GM19452 (cell line): ENCODE measurements at regions not wholly inside any gene's neighbourhood (a gene's known extent, or its start where the extent isn't known, plus 50 kb on each side); places are given as distances from the start of the nearest gene placed in this dataset.
A peak's percentile ranks its signal among the peaks of the same experiment; 100 is the strongest.

Experiments
- ATAC-seq: cut with Tn5 transposase; IDR thresholded peaks from one replicate; pipeline ENCODE4 v1.9.1; 2021; ENCODE audit not compliant: unreplicated experiment

DNA sequence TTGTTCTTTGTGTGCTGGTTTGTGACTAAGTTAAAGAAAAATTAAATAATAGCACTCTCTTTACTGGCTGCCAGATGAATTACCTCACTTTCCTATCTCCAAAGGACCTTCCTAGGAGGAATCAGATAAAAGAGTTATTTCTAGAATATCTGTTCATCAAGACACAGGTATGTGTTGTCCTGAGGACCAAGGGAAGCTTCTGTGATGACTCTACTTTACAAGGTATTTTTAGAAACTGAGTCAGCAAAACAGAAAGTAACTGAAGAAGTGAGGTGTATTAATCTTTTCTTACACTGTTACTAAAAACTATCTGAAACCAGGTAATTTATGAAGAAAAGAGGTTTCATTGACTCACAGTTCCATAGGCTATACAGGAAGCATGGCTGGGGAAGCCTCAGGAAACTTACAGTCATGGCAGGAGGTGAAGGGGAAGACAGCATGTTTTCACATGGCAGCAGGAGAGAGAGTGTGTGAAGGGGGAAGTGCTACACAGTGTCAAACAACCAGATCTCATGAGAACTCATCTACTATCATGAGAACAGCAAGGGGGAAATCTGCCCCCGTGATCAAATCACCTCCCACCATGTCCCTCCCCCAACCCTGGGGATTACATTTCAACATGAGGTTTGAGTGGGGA lies 189.2 kb upstream of the DMAC1 start:
- no peak for ATAC-seq

DNA sequence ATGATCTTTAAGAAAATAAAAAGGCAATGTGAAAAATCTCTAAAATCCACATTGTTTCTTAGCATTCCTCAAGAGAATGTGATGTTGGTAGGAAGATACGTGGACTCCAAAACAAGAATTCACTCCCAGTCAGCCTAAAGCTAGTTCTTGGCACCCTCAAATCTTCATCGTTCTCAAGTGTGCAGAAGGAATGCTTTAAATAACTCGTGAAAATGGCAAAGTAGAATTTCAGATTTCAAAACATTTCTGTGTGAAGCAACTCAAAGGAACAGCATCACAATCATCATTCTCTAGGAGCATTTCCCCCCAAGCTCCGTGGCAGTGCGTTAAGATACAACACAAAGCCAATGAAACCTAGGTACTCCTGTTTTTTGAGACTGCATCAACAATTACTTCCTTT lies 185.1 kb upstream of the DMAC1 start:
- no peak for ATAC-seq

DNA sequence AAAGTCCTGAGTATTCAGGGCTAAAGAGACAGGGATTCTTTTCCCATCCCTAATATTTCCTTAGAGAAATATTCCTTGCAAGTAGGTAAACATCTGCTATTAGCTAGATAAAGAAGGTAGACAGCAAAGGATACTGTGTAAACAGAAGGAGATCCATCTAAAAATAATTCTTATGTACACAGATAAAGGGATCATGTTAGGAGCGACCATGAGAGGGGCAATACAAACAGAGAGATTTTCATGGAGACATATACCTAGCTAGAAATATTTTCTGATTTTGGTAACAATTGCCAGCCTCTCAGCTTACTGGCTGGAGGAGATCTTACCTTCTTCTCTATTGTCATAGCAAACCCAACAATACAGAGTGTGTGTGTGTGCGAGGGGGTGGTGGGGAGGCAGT lies 184.6 kb upstream of the DMAC1 start:
- ATAC-seq: no peak

DNA sequence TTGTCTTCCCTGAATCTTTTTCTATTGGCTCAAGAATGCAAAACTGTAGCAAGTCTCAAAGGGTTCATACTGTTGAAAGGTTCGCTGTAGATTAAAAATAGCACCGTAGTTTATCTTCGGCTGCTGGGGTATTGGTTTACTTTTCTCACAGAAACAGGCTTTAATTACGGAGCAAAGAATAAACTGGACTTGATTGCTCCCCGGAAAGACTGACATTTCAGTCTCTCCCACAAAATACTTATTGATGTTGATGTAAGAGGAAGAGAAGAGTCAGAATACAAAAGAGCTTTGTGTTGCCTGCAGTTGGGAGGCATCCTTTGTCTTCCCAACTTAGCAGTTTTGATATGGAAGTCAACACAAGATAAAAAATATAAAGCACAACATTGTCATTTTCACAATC lies 183.9 kb upstream of the DMAC1 start:
- no peak for ATAC-seq

DNA sequence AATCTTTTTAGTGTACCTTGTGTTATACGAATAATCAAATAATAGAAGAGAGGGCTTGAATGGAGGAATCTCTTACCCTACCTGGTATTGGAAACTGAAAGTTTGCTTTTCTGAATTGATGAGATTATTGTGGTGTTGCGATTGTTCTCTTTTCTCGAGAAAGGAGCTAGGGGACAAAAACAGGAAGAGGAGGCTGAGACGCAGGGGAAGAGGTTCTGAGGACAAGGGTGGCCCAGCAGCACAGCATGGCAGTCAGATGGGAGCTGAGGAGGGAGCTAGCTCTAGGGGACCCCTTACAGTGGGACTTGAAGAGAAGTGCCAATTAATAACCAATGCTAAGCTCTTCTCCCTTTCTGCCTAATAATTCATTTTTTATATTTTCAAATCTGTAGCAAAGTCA lies 183.3 kb upstream of the DMAC1 start:
- no peak for ATAC-seq

DNA sequence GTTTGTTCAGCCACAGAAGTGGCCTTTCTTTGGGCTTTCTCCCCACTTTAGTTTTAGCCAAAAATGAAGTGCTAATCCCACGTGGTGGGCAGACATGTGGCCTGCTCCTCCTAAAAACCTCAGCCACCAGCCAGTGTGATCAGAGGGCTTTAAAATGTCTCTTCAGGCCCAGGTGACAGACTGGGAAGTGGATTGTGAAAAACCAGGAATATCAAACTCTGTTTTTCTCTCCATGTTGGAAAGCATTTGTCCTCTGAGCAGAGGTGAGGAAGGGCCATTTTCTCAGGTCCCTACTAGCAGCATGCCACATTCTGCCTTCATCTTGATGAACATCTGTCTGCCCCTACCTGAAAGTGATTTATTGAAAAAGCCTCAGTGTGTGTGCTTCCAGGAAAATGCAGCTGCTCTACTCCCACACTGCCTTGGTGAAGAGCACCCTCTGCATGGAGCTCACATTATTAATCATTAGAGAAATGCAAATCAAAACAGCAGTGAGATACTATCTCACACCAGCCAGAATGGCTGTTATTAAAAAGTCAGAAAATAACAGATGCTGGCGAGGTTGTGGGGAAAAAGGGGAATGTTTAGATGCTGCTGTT lies 181.2 kb upstream of the DMAC1 start:
- ATAC-seq: no peak

DNA sequence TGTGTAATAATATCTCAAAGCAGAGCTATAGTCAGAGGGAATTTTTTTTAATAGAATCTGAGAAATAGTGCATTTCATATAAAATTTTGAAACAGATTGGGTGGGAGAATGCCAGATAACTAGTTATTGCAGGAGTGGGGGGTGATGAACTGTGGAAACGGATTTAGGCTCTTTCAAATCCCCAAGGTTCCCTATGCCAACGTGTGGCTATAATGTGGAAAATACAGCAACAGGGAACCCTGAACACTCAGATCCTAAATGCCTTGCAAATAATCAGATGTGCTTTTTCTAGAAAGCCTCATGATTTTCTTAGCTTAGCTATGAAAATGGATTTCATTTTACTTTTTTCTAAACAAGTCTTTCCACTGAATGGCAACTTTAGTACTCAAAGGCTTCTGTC lies 180.5 kb upstream of the DMAC1 start:
- ATAC-seq: no peak

DNA sequence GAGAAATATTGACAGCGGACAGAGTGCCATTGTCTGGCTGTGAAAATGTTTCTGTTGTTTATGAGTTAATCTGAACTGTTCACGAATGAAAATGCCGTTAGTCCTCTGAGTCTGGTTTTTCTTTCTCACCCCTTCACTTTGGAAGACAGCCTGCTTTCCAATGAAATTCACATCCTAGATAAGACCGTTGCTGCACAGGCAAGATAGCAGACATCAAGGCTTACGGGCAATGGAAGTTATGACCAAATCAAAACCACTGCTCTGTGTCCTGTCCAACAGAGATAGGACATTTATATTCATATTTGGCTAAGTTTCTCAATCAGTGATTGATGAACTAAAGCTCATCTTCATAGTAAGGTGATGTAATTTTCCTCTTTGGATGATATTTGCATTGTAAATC lies 180.0 kb upstream of the DMAC1 start:
- ATAC-seq: no peak

DNA sequence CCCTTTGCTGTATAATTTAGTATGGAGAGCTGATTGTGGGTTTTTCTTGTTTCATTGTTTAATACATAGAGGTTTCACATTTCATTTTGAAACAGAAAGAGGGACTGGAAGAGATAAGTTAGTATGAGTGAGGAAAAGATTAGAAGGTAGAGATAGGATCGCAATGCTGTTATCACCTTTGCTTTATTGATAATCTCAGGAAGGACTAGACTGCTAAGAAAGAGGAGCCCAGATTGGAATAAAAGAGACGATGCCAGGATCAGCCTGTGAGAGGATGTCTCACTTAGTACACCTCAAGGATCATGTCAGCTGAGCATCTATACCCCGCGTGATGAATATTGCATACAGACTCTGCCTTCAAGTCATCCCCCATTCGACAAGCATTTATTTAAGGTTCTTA lies 178.0 kb upstream of the DMAC1 start:
- ATAC-seq: no peak

DNA sequence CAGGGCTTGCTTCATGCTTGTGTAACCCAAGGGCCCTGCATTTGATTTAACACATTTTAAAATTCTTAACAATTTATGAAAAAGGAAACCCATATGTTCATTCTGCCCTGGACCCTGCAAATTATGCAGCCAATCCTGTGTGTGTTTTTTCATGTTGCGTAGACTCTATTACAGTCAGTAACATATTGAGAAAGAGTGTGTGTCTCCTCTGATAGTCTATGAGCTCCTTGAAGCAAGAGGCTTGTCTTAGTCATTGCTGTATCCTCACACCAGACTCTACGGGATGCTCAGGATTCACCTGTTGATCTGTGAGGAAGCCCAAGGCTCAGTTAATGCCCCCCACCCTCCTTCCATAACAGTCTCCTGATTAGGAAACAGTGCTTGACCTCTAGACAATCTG lies 177.3 kb upstream of the DMAC1 start:
- ATAC-seq: peak; percentile 11

DNA sequence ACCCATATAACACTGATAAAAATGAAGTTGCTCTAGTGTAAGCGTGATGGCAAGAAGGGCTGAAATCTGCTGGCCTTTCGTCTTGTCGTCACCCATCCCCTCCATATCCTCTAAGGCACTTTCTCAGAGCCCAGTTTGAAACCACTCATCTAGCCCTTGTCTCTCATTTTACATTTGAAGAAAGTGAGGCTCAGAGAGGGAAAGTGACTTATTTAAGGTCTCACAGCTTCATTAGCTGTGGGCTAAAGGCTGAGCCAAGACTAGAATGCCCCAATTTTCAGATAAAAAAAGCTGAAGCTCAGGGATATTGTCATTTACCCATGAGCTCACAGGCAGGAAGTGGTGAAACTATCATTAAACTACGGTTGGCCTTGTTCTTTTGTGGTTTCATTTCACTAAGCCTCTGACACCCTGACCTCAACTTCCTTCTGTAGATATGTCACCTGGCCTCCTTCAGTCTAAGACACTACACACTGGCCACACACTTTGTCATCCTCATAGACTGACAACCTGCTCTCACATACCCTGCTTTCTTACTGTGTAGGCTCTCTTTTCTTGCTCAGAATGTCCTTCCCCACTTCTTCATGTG lies 176.7 kb upstream of the DMAC1 start:
- peak; percentile 96 for ATAC-seq

DNA sequence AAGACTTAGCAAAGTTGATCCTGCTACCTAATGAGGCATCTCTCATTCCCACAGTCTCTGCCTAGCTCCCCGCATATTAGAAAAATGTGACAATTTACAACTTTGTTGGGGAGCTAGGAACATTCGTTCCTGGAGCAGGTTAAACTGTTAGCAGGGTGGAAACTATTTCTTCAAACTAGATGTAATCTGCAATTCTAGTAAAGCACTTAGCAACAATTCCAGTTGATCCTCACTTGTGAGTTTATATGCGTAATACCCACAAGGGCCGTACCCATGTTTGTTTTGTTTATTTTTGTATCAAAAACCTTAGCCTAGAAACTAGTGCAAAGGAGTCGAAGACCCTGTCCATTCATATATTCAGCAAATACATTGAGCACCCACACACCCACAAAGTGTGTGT lies 175.8 kb upstream of the DMAC1 start:
- no peak for ATAC-seq

DNA sequence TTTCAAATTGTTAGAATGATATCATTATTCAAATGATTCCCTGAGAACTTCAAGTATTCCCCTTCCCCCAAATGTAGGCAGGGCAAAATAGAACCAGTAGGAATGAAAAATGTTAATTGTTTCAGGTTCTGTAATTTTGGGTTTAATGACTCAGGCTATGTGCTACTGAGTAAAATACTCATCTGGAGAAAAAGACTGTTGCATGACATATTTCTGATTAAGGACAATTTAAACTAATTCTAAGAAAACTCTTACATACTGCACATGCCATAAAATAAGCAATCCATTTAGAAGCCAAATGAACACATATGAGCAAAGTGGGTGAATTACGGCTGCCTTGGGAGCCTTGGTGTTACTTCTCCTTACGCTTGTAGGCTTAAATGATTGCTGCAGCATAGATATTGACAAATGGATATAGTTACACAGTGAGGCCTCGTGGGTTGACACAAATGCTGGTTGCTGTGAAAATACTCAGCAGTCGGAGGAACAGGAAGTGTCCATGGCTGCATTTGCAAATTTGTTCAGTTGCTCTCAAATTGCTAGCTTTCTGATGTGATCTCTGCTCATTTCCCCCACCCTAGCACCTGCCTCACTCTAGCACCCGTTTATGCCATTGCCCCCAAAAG lies 174.9 kb upstream of the DMAC1 start:
- ATAC-seq: no peak

DNA sequence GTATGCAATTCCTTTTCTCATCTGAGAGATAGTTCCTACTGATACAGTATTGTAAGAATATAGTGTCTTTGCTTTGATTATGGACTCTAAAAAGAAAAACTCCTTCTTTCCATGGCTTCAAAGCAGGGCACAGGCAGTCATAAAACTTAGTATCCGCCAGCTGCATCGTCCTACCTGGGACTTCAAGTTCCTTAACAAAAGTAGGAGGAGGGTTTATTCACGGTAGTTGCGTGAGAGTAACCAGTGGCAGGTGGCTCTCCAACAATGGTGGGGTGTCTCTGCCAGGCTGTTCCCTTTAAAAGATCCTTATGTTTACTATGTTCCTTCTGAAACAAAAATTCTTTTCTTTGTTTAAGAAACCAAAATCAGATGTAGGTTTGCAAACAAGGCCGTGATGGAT lies 173.5 kb upstream of the DMAC1 start:
- no peak for ATAC-seq

DNA sequence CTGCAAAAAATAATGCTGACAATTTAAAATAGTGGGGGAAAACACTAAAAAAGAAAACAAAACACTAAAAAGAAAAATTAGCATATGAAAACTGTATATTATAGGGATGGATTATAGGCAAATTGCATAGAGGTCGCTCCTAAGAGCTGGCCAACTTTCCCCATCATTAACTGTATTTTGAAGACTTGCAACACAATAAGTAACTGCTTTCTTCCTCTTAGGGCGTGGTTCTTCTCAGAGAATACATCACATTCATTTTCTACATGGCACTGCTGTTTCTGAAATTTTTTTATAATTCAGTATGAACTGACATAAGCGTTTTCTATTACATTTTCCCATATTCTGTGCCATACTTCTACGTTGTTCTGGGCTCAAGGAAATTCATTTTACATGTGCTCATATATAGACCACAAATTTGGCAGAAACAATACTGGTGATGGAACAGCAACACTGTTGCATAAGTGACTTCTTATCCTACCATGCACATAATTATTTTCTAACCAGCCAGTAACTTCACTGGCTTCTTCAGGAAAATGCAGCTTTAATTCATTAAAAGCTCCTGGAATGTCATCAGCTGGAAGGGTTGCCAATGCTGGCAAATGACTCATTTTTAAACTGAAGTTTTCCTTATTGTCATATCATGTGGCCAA lies 171.2 kb upstream of the DMAC1 start:
- no peak for ATAC-seq

DNA sequence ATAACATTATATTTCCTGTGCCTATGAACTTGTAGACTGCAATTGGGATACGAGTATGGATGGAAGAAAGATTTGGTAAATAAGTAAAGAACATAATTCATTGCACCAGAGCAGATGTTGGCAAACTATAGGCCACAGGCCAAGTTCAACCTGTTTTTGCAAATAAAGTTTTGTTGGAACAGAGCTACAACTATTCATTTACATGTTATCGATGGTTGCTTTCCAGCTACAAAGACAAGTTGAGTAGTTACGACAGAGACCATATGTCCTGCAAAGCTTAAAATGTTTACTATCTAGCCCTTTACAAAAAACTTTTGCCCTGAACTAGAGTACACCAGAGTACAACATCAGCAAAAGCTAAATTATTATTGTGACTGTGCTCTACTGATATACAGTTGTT lies 169.1 kb upstream of the DMAC1 start:
- ATAC-seq: no peak

DNA sequence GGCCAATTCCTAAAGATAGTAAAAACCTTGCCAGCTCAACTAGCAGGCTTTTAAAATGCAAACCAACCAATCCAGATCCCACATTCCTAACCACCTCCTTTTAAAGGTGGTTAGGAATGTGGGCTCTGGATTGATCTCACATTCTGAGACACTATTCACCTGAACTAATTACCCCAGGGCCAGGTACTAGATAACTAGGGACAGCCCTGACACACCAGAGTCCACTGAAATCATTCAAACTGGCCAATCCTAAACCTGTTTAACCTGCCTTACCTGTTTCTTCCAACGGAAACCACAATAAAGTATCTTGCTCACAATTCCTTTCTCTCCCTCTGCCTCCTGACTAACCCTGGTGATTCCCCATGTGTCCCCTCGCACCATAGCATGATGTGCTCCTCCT lies 168.3 kb upstream of the DMAC1 start:
- ATAC-seq: no peak

DNA sequence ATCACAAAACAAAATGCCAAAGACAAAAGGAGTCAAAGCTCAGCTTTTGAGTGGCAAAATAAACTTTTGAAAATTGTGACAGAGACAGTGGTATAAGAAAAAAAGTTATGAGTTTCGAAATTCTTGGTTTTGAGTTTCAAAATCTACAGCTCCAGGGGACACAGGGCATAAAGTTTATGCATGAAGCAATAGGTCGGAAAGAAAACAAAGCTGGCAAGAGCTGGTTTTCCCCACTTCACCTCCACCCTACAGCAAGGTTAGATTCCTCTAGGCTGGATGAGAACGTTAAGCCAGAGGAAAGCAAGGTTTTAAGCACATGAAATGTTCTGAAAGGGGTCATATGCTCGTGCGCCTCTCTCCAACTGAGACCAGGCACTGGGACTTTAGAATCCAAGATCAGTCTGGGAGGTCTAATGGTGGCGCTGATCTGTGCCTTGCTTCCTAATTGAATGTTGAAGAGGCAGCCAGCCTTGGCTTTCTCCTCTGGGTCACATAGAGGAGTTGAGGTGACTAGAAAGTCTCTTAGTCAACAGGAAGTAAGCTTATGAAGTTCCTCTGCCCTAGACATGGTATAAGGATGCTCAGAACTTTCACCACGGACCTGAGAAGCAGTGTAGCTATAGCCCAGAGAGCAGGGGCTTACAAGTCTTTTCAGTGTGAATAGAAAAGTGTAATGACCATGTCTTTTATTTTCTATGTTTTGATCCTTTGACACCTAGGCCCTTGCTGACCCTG lies 167.7 kb upstream of the DMAC1 start:
- no peak for ATAC-seq

DNA sequence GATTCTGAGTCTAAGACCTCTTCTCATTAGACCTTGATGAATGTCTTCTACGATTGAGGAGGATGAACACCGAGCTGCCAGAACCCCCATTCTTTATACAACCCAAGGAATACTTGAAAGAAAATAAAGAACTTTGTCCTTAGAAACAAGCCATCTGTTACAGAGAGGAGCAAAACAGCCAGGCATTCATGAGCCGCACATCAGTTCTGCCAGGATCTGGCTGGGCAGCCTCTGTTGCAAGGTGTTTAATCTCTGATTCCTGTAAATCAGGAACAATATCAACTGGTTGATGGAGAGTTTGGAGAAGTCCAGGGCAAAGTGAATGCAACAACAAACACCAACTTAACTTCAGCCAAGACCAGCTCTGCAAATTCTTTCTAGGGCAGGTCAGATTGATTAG lies 165.5 kb upstream of the DMAC1 start:
- ATAC-seq: no peak

DNA sequence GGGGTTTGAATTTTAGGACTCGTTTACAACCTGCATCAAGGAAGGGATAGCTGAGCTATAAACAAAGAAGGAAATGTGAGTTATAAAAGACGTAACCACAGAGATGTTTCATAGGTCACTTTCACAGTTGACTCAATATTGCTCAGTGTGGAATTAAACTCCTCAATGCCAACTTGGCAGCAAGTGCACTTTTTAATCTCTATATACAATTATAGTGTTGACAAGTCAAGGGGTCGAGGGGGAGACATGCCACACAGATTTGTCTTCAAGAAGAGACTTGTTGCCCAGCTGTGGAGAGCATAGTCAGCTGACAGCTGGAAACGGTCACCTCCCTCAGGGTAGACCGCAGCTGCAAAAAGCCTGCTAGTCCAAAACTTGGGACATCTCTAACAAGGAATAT lies 163.4 kb upstream of the DMAC1 start:
- no peak for ATAC-seq

DNA sequence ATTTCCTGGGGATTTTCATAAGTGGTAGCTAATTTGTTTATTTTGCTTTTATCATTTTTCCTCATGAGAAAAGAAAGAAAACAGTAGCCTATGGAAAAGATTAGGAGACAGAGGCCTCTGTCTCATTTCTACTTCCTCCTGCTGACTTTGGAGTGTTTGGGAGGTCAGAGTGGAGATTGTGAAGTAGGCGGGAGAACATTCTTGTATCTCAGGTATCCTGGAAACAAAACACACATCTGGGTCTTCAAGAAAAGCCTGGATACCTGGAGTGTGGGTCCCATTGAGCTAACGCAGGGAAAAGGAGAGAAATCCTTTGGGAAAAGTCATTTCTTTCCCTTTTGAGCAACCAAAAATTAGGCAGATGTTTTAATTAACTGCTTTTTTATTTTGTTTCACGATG lies 161.5 kb upstream of the DMAC1 start:
- no peak for ATAC-seq
